GM12878 (cell line): ENCODE measurements at regions not wholly inside any gene's neighbourhood (a gene's known extent, or its start where the extent isn't known, plus 50 kb on each side); places are given as distances from the start of the nearest gene placed in this dataset.

Source experiments
- ATAC-seq: fragments of 200-7000 bp; cut with Tn5 transposase; 3 replicates; pipeline ENCODE4 v1.9.1; 2020; ENCODE audit warnings: mild to moderate bottlenecking, moderate library complexity
- BruUV-seq: library from RNA; stranded (reverse); fragments of 400-500 nt; replicated peaks from 2 replicates; lab custom pipeline; 2021; lab: Mats Ljungman, UMichigan
- CTCF ChIA-PET: fragments of 300-600 bp; sonication (Branson Sonifier 250); formaldehyde crosslinking; extraction: SDS; loops from one replicate; lab custom pipeline; 2021; ENCODE audit warnings: inconsistent platforms; lab: Yijun Ruan, JAX
- POLR2A ChIA-PET: fragments of 350-600 bp; formaldehyde crosslinking; extraction: SDS; loops from one replicate; lab custom pipeline; 2021; ENCODE audit warnings: inconsistent platforms; lab: Charles Lee
- RAD21 ChIA-PET: fragments of 300-600 bp; sonication (Branson Sonifier 250); formaldehyde crosslinking; loops from one replicate; lab custom pipeline; 2023; ENCODE audit warnings: antibody characterized with exemption; ENCODE audit not compliant: unreplicated experiment; lab: Charles Lee
- SMC1A ChIA-PET: fragments of 300-600 bp; sonication (Branson Sonifier 250); formaldehyde crosslinking; loops from one replicate; lab custom pipeline; 2023; ENCODE audit not compliant: unreplicated experiment, uncharacterized antibody; lab: Charles Lee
- DNase-seq: peaks from one replicate; pipeline ENCODE4 v3.0.0-alpha.2; 2011; ENCODE audit warnings: low read depth, low spot score
- FAIRE-seq: peaks from 3 replicates; lab custom pipeline; 2011; peaks lifted over from hg19 to GRCh38; lab: Jason Lieb, UNC
- H2AFZ ChIP-seq: 2 replicates; pipeline ENCODE4 v1.6.0; 2011; ENCODE audit warnings: low read depth, low read length, control low read depth; ENCODE audit not compliant: control insufficient read depth
- H3K27ac ChIP-seq: 2 replicates; pipeline ENCODE4 v1.5.1; 2011; ENCODE audit warnings: control low read depth; ENCODE audit not compliant: control insufficient read depth, insufficient read depth
- H3K27me3 ChIP-seq, 2 experiments: replicated peaks in 1 of 2; 2 replicates each; pipeline versions ENCODE4 v1.6.0 to v1.6.1; 2011; ENCODE audit warnings: low read length in 1 of 2; ENCODE audit not compliant: control insufficient read depth in 2 of 2, insufficient read depth in 2 of 2
- H3K36me3 ChIP-seq, 2 experiments: 2 replicates each; pipeline ENCODE4 v1.5.1; 2011; ENCODE audit warnings: low read length in 1 of 2; ENCODE audit not compliant: control insufficient read depth in 2 of 2, insufficient read depth in 2 of 2
- H3K4me1 ChIP-seq: 2 replicates; pipeline ENCODE4 v1.6.1; 2011; ENCODE audit warnings: mild to moderate bottlenecking, low read length, moderate library complexity, mixed read lengths; ENCODE audit not compliant: control insufficient read depth, insufficient read depth
- H3K4me2 ChIP-seq: 2 replicates; pipeline ENCODE4 v1.6.0; 2011; ENCODE audit warnings: control low read depth; ENCODE audit not compliant: control insufficient read depth, insufficient read depth
- H3K4me3 ChIP-seq: fragments of 200-600 bp; sonication (generic); 2 replicates; pipeline ENCODE4 v1.5.1; 2016
- H3K79me2 ChIP-seq: 2 replicates; pipeline ENCODE4 v1.6.0; 2011; ENCODE audit warnings: low read length; ENCODE audit not compliant: control insufficient read depth, insufficient read depth
- H3K9ac ChIP-seq: 2 replicates; pipeline ENCODE4 v1.8.0; 2011; ENCODE audit warnings: low read length, control low read depth, mixed read lengths; ENCODE audit not compliant: control insufficient read depth, insufficient read depth
- H3K9me3 ChIP-seq: replicated peaks from 3 replicates; pipeline ENCODE4 v1.5.1; 2011; ENCODE audit warnings: mild to moderate bottlenecking, low read length; ENCODE audit not compliant: control insufficient read depth, insufficient read depth
- H4K20me1 ChIP-seq: 2 replicates; pipeline ENCODE4 v1.6.0; 2011; ENCODE audit not compliant: control insufficient read depth, insufficient read depth
- ATF2 ChIP-seq: IDR thresholded peaks from 2 replicates; pipeline ENCODE4 v1.6.1; 2012; ENCODE audit warnings: low read length, inconsistent platforms
- CHD1 ChIP-seq: IDR thresholded peaks from 2 replicates; pipeline ENCODE4 v1.6.1; 2012; ENCODE audit warnings: low read depth, low read length, improper control_type of control experiment
- HCFC1 ChIP-seq: fragments of 150-350 bp; IDR thresholded peaks from 2 replicates; pipeline ENCODE4 v1.6.1; 2014; ENCODE audit warnings: low read length
- IKZF1 ChIP-seq: fragments of 450-650 bp; conservative IDR thresholded peaks from 2 replicates; pipeline ENCODE4 v1.6.1; 2017; ENCODE audit warnings: antibody characterized with exemption, mild to moderate bottlenecking
- NR2C1 ChIP-seq: fragments of 450-650 bp; IDR thresholded peaks from 2 replicates; pipeline ENCODE4 v1.6.1; 2017; ENCODE audit warnings: antibody characterized with exemption, mild to moderate bottlenecking, moderate library complexity
- NR2C2 ChIP-seq: IDR thresholded peaks from 2 replicates; pipeline ENCODE4 v1.6.1; 2011; ENCODE audit warnings: borderline replicate concordance, low read depth; ENCODE audit not compliant: control insufficient read depth, insufficient read length
- POLR2AphosphoS2 ChIP-seq: IDR thresholded peaks from 2 replicates; pipeline ENCODE4 v1.6.1; 2011; ENCODE audit warnings: low read depth, mild to moderate bottlenecking, low read length, improper control_type of control experiment, moderate library complexity
- WRNIP1 ChIP-seq: IDR thresholded peaks from 2 replicates; pipeline ENCODE4 v1.6.1; 2011; ENCODE audit warnings: low read depth, low read length, improper control_type of control experiment, borderline replicate concordance
- in situ Hi-C: fragments of 300-500 bp; cut with MboI; formaldehyde crosslinking; loops from 9 replicates; pipeline ENCODE4 v1.14.3; 2018; ENCODE audit warnings: mixed read lengths
- intact Hi-C: fragments of 100-400 bp; cut with micrococcal nuclease; formaldehyde crosslinking; loops from one replicate; pipeline ENCODE4 v1.14.2; 2022; ENCODE audit not compliant: unreplicated experiment
- TF ChIP-seq, protein P1 (sequence below): IDR thresholded peaks from 2 replicates; pipeline ENCODE4 v1.6.1; 2011; ENCODE audit warnings: low read depth, low read length, improper control_type of control experiment, borderline replicate concordance

DNA sequence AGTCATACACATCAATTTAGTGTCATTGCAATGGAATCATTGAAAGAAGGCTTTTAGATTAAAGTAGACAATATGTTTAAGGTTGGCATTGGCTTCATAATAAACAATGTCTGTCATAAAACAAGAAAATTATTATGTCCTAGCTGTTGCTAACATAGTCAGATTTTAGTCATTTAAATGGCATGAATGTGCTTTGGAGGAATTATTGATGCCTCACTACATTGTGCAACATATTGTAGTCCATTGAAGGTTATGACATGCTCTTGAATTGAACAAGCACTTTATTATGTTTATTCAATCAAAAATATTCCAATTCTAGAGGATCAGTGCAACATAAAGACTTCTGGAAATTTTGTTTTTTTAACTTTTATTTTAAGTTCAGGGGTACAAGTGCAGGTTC, 489.8 kb upstream of the AMOT start:
- H2AFZ ChIP-seq = no peak overlapping the region
- no peak for DNase-seq
- H3K36me3 ChIP-seq = no peaks in the 10 kb centered on the region
- no peaks in the 10 kb centered on the region for H3K27me3 ChIP-seq
- in situ Hi-C loops = no loop called here
- ChIA-PET CTCF (no interaction called here), POLR2A (no interaction called here), RAD21 (no interaction called here)
- no peaks in the 10 kb centered on the region for H3K79me2 ChIP-seq
- no peak for FAIRE-seq
- no peak overlapping the region for H3K4me2 ChIP-seq
- TF ChIP-seq ATF2 = no peak
- no peak for TF ChIP-seq CHD1
- no peak for TF ChIP-seq NR2C2
- TF ChIP-seq HCFC1 = no peak
- TF ChIP-seq NR2C1 = no peak
- TF ChIP-seq IKZF1 = no peak
- TF ChIP-seq WRNIP1 = no peak
- TF ChIP-seq, protein P1, sequence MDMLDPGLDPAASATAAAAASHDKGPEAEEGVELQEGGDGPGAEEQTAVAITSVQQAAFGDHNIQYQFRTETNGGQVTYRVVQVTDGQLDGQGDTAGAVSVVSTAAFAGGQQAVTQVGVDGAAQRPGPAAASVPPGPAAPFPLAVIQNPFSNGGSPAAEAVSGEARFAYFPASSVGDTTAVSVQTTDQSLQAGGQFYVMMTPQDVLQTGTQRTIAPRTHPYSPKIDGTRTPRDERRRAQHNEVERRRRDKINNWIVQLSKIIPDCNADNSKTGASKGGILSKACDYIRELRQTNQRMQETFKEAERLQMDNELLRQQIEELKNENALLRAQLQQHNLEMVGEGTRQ = no peak
- no peak for TF ChIP-seq POLR2AphosphoS2
- TF ChIP-seq, all 136 proteins: peak for 0
- no peak overlapping the region for H3K27ac ChIP-seq
- no peaks in the 10 kb centered on the region for H4K20me1 ChIP-seq
- no peaks in the 10 kb centered on the region for H3K9me3 ChIP-seq
- ATAC-seq = no peak
- no peaks in the 10 kb centered on the region for H3K4me1 ChIP-seq
- H3K9ac ChIP-seq = no peak overlapping the region
- SMC1A ChIA-PET = no interaction called here
- intact Hi-C loops = no loop called here
- BruUV-seq = no TSS peak
- H3K4me3 ChIP-seq = no peak overlapping the region
